ENCODE measurements at regions not wholly inside any gene's neighbourhood (a gene's known extent, or its start where the extent isn't known, plus 50 kb on each side); places are given as distances from the start of the nearest gene placed in this dataset.

DNA sequence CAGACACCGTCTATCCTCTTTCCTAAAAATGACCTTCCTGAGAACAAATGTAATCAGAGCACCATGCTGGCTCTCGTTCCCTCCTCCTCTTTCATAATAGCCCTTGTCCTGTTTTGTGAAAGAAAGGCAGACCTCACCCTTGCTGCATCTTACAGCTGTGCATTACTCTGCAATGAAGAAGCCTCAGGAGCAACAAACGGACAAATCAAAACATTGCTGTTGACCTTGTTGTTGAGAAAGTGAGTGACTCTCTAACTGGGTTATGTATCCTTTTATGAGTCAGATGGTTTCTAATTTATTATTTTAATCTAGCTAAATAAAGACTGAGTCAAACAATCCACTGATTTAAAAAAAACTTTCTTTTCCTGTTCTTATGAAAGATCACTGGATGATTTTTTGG lies 180.9 kb downstream of the RPS29 start:
- Mint-ChIP-seq H3K9me3 (no peaks in the 10 kb centered on the region), H3K27ac (no peak overlapping the region), H3K4me3 (no peak overlapping the region), H3K4me1 (no peaks in the 10 kb centered on the region), H3K36me3 (no peaks in the 10 kb centered on the region), H3K27me3 (peaks cover 15% of the 10 kb centered on the region)
- DNase-seq (no peak), ATAC-seq (ENCODE audit: low read depth) (no peak)
- POLR2A ChIA-PET = no interaction called here

DNA sequence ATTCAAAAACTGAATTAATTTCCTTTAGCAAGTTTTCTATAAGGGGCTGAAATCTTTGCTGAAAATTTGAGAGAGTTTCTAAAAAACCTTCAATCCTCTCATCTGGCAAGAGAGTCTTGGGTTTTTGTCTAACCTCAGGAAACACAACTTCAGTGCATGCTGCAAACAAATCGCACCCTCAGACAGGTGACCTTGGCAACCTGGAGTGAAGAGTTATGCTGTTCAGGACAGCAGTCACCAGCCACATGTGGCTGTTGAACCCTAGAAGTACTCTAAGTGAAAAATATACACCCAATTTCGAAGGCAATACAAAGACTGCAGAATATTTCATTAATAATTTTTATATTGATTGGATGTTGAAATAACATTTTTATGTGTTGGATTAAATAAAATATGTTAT lies 184.8 kb downstream of the RPS29 start:
- Mint-ChIP-seq H3K4me1 (no peaks in the 10 kb centered on the region), H3K4me3 (no peak overlapping the region), H3K27ac (no peak overlapping the region), H3K27me3 (peaks cover 12% of the 10 kb centered on the region), H3K36me3 (no peaks in the 10 kb centered on the region), H3K9me3 (no peaks in the 10 kb centered on the region)
- ATAC-seq (ENCODE audit: low read depth) = no peak
- POLR2A ChIA-PET = no interaction called here
- DNase-seq = no peak

DNA sequence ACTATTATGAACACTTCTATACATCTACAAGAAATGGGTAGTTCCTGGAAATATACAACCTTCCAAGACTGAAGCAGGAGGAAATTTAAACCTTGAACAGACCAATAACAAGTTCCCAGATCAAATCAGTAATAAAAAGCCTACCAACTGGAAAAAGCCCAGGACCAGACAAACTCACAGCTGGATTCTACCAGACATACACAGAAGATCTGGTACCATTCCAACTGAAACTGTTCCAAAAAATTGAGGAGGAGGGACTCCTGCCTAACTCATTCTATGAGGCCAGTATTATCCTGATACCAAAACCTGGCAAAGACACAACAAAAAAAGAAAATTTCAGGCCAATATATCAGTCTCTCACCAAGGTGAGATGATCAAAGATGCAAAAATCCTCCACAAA lies 189.4 kb downstream of the RPS29 start:
- Mint-ChIP-seq H3K4me3 (no peak overlapping the region), H3K9me3 (no peaks in the 10 kb centered on the region), H3K4me1 (no peaks in the 10 kb centered on the region), H3K27ac (no peak overlapping the region), H3K36me3 (no peaks in the 10 kb centered on the region), H3K27me3 (no peaks in the 10 kb centered on the region)
- DNase-seq (no peak), ATAC-seq (ENCODE audit: low read depth) (no peak)
- POLR2A ChIA-PET = no interaction called here

DNA sequence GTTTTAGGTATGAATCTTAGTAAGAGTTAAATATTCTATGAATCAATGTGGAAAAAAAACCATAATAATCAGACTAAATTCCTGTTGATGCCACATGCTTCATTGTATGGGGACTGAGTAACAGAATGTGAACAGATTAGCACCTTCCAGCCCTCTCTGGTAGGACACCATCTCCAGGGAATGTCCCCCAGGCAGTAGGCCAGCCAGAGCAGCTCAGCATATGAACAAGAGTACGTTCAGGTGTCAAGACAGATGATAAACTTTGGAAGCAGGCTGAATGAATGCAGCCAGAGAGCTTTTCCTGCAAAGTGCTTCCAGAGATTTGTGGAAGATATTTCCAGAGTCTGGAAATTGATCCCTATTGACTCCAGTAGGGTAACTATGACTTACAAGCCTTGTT lies 204.4 kb downstream of the RPS29 start:
- Mint-ChIP-seq H3K27ac (no peak overlapping the region), H3K27me3 (peaks cover 3% of the 10 kb centered on the region), H3K4me1 (no peaks in the 10 kb centered on the region), H3K4me3 (no peak overlapping the region), H3K9me3 (no peaks in the 10 kb centered on the region), H3K36me3 (no peaks in the 10 kb centered on the region)
- POLR2A ChIA-PET = no interaction called here
- DNase-seq = no peak
- no peak for ATAC-seq (ENCODE audit: low read depth)

DNA sequence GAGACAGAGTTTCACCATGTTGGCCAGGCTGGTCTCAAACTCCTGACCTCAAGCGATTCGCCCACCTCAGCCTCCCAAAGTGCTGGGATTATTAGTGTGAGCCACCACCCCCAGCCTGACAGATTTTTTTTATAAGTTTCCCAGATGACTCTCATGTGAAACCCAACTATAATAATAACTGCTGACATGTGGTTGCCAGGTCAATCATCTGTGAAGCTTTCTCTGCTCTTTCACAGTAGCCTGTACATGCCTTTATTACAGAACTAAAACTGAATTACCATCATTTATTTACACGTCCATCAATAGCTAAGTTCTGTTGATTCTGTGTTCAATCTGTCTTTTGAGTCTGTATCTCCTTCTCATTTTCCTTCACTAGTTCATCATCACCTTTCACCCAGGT lies 218.5 kb downstream of the RPS29 start:
- Mint-ChIP-seq H3K4me1 (no peaks in the 10 kb centered on the region), H3K36me3 (no peaks in the 10 kb centered on the region), H3K27me3 (no peaks in the 10 kb centered on the region), H3K9me3 (no peaks in the 10 kb centered on the region), H3K4me3 (no peak overlapping the region), H3K27ac (no peak overlapping the region)
- no peak for ATAC-seq (ENCODE audit: low read depth)
- no peak for DNase-seq
- POLR2A ChIA-PET = no interaction called here

DNA sequence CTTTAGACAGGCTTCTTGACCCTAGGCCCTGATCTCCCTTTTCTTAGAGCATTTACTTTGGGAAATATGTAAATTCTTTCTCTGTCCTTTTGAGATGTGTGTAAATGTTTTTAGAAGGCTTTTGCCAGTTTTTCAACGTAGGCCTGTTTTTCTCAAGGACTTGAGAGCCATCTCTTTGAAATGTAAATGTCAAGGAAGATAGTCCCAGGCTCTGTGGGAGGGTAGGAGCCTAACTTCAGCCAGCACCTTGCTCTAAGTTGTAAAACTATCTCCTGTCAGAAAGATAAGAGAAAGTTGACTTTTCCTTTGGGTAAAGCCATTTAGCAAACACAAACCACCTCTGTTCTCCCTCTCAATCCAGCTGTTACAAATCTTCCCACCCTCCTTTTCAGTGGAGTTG lies 219.8 kb downstream of the RPS29 start:
- POLR2A ChIA-PET = no interaction called here
- ATAC-seq (ENCODE audit: low read depth) = no peak

DNA sequence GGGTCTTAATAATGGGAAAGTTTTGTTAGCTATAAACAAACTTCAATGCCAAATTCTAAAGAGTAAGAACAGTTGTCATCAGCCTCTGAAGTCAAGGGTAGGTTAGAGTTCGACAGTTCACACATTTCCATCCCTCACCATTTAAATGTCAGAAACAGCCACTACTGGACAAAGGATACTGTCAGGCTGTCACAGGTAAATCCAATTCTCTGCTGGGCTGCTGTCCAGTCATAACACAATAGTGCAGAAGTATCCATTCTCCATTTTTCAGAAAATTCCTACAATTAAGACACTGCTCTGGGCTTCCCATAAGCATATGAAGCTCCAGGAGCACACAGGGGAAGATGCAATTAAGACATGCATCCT lies 221.4 kb downstream of the RPS29 start:
- Mint-ChIP-seq H3K36me3 (no peaks in the 10 kb centered on the region), H3K27ac (no peak overlapping the region), H3K27me3 (no peaks in the 10 kb centered on the region), H3K9me3 (peaks cover 5% of the 10 kb centered on the region), H3K4me1 (no peaks in the 10 kb centered on the region), H3K4me3 (no peak overlapping the region)
- POLR2A ChIA-PET = no interaction called here
- DNase-seq (no peak), ATAC-seq (ENCODE audit: low read depth) (no peak)

More for the DNA sequence above, 219.8 kb downstream of the RPS29 start:
- DNase-seq = no peak
- Mint-ChIP-seq H3K27ac (no peak overlapping the region), H3K4me1 (no peaks in the 10 kb centered on the region), H3K36me3 (no peaks in the 10 kb centered on the region), H3K9me3 (no peaks in the 10 kb centered on the region), H3K27me3 (no peaks in the 10 kb centered on the region), H3K4me3 (no peak overlapping the region)

DNA sequence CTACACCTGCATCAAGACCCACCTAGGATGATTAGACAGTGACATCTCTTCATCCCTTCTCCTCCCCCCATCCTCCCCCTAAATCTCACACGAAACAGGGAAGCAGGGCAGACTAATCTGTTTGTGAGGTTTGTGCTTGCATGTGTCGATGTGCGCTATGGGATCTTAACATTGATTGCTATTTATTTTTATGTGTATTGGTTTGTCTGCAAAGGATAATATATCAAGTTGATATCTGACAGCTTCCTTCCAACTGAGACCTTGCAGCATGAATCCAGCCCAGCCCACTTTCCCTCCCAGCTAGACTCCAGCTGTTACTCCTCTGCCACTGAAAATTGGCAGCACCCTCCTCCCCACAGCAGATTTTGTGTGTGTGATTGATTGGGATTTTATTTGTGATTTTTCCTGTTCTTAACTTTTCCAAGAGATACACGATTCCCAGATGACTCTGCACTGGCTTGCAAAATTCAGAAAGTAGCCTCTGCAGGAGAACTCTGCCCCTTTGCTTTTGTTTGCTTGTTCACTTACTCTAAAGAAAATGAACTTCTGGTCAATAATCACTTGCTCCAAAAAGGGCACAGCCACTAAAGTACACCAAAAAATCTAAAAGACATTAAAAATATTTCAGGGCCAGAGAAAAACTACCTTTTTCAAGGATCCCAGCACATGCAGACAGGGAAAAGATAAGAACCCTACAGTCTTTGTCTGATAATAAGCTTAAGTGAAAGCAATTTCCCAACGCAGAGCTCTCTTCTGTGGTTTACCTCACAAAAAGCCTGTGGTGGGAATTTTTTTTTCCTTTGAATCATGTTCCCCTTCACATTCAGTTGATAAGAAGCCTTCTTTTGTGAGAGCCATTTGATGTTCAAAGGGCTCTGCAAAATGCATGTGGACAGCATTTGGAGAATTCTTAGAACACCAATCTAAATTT lies 222.1 kb downstream of the RPS29 start:
- H3K4me1 Mint-ChIP-seq = no peaks in the 10 kb centered on the region

DNA sequence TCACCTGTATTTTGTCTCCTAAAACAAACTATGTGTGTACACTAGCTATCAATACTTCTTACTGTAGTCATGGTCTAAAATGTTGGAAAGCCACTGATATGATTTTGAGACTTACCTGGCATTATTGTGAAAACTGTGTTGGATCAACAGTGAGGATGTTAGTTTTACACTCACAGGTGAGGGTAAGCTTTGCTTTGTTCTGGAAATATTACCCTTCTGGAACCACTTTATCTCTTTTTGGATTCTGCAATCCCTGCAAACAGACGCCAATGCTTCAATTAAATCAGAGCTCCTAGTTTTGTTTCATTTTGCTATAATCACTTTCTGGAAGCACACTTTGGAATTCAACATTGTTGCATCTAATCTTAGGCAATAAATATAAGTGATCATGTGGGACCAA lies 223.3 kb downstream of the RPS29 start:
- no peak for ATAC-seq (ENCODE audit: low read depth)
- DNase-seq = no peak
- Mint-ChIP-seq H3K27me3 (no peaks in the 10 kb centered on the region), H3K9me3 (peaks cover 8% of the 10 kb centered on the region), H3K36me3 (no peaks in the 10 kb centered on the region), H3K27ac (no peak overlapping the region), H3K4me3 (no peak overlapping the region), H3K4me1 (no peaks in the 10 kb centered on the region)
- POLR2A ChIA-PET = no interaction called here

More for the DNA sequence above, 222.1 kb downstream of the RPS29 start:
- H3K27ac Mint-ChIP-seq = no peak overlapping the region
- peaks cover 8% of the 10 kb centered on the region for H3K9me3 Mint-ChIP-seq
- H3K4me3 Mint-ChIP-seq = no peak overlapping the region
- no peaks in the 10 kb centered on the region for H3K27me3 Mint-ChIP-seq
- ATAC-seq (ENCODE audit: low read depth) = no peak
- DNase-seq = no peak
- POLR2A ChIA-PET = no interaction called here
- no peaks in the 10 kb centered on the region for H3K36me3 Mint-ChIP-seq

DNA sequence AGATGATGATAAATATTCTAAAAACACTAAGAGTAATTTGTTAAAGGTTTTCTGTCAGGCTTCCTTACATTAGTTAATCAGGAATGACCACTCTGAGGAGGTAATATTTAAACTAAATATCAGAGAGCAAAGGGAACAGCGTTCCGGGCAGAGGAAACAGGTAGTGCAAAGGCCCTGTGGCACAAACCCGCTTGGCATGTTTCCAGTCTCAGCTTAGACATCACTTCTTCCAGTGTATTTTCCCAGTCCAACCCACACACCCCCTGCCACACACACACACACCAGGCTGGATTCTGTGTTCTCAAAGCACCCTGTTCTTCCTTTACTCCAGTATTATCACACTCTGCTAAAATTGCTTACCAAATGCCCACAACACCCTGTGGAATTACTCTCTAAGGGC lies 247.1 kb downstream of the RPS29 start:
- POLR2A ChIA-PET = no interaction called here
- H3K9me3 Mint-ChIP-seq = no peaks in the 10 kb centered on the region
- H3K27ac Mint-ChIP-seq = no peak overlapping the region
- peaks cover 3% of the 10 kb centered on the region for H3K4me1 Mint-ChIP-seq
- ATAC-seq (ENCODE audit: low read depth) (no peak), DNase-seq (no peak)
- H3K4me3 Mint-ChIP-seq = no peak overlapping the region
- H3K36me3 Mint-ChIP-seq = no peaks in the 10 kb centered on the region
- peaks cover under 1% of the 10 kb centered on the region for H3K27me3 Mint-ChIP-seq

DNA sequence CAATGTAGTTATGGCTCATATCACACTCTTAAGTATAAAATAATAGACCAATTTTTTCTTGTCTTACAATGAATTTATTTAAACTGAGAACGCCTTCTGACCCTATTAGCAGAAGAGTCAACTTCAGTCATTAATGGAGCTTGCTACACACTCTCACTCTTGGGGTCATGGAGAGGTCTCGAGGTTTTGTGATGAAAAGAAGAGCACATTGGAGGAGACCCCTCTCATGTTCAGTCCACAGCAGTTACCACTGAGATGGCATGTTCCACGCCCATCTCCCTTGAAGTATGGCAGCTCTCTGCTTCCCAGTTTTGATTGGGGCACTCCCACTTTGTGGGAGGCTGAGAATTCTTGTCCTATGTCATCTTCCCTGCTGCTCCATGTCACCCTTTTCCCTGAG lies 266.4 kb downstream of the RPS29 start:
- no peaks in the 10 kb centered on the region for H3K36me3 Mint-ChIP-seq
- POLR2A ChIA-PET = no interaction called here
- no peaks in the 10 kb centered on the region for H3K9me3 Mint-ChIP-seq
- no peak for DNase-seq
- ATAC-seq (ENCODE audit: low read depth) = no peak
- no peak overlapping the region for H3K4me3 Mint-ChIP-seq
- no peaks in the 10 kb centered on the region for H3K4me1 Mint-ChIP-seq
- no peak overlapping the region for H3K27ac Mint-ChIP-seq
- H3K27me3 Mint-ChIP-seq = no peaks in the 10 kb centered on the region

DNA sequence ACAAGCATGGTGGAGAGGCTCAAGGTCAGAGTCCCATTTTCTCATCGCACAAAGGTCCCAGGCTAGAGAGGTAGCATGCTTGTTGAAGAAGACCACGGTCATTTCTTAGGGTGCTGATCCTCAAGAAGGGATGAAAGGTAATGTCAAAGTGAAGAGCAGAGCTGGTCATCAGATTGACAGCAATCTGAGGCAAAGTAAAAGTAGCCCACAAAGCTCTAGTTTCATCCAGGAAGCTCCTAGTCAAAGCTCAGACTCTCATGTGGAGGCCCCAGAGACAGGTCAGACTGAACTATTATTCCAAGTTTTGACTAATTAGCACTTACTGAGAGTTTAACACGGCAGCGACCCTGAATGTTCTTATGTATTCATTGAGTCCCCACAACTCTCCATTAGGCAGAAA lies 270.6 kb downstream of the RPS29 start:
- no peak overlapping the region for H3K27ac Mint-ChIP-seq
- H3K9me3 Mint-ChIP-seq = no peaks in the 10 kb centered on the region
- H3K4me3 Mint-ChIP-seq = no peak overlapping the region
- H3K4me1 Mint-ChIP-seq = no peaks in the 10 kb centered on the region
- ATAC-seq (ENCODE audit: low read depth) (no peak), DNase-seq (no peak)
- no peaks in the 10 kb centered on the region for H3K27me3 Mint-ChIP-seq
- POLR2A ChIA-PET = no interaction called here
- H3K36me3 Mint-ChIP-seq = no peaks in the 10 kb centered on the region

DNA sequence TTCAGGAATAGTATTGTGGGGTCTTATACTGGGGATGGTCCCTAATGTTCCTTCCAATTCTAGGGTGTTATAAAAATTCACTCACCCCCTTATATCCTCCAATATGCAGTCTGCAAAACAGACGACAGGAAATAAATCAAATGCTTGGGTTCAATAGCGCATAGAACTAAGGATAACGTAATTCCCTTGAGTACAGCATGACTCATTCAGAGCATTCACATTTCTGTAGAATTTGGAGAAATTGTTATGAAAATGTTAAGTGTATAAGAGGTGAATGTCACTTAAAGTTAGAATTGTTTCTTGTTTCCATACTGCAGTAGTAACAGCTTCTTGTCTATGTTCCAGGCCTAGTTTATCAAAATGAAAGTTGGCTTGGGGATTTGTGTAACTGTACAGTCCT lies 271.4 kb downstream of the RPS29 start:
- no peak overlapping the region for H3K4me3 Mint-ChIP-seq
- H3K36me3 Mint-ChIP-seq = no peaks in the 10 kb centered on the region
- no peaks in the 10 kb centered on the region for H3K27me3 Mint-ChIP-seq
- no peak for ATAC-seq (ENCODE audit: low read depth)
- H3K4me1 Mint-ChIP-seq = no peaks in the 10 kb centered on the region
- POLR2A ChIA-PET = no interaction called here
- no peak for DNase-seq
- no peaks in the 10 kb centered on the region for H3K9me3 Mint-ChIP-seq
- no peak overlapping the region for H3K27ac Mint-ChIP-seq

DNA sequence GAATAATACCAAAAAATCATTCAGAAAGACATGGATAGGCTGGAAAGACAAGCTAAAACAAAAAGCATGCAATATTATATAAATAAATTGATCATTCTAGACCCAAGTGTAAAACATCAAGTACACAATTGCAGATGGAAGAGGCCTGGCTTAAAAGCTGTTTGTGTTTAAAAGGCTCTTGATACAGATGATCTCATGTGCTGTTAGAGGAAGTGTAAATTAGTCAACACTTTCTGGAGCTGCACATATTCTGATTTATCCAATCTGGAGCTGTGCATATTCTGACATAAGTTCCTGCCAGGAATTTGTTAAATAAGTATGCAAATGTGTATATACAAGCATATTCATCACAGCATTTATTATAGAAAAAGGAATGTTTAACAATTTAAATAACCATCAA lies 273.1 kb downstream of the RPS29 start:
- DNase-seq (no peak), ATAC-seq (ENCODE audit: low read depth) (no peak)
- Mint-ChIP-seq H3K27ac (no peak overlapping the region), H3K9me3 (no peaks in the 10 kb centered on the region), H3K4me1 (no peaks in the 10 kb centered on the region), H3K27me3 (no peaks in the 10 kb centered on the region), H3K4me3 (no peak overlapping the region), H3K36me3 (no peaks in the 10 kb centered on the region)
- POLR2A ChIA-PET = no interaction called here

DNA sequence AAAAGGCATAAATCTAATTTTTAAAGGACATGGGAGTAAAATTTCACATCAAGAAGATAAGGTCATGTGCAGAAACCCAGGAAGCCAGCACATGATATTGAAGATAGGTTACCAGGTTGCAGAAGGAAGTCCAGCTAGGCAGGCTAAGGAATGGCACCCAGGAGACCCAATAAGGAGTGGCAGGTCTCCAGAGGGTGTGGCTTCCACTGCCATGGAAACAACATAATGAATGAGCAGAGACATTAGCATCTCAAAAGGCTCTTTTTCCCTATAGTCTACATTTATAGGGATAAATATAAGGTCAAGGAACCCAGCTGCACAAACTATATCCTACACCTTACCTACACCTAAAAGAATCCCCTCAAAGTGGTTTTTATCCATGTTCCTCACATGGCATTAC lies 275.9 kb downstream of the RPS29 start:
- POLR2A ChIA-PET = no interaction called here
- no peaks in the 10 kb centered on the region for H3K36me3 Mint-ChIP-seq
- H3K27me3 Mint-ChIP-seq = no peaks in the 10 kb centered on the region
- no peak overlapping the region for H3K27ac Mint-ChIP-seq
- H3K4me3 Mint-ChIP-seq = no peak overlapping the region
- H3K9me3 Mint-ChIP-seq = no peaks in the 10 kb centered on the region
- ATAC-seq (ENCODE audit: low read depth) = no peak
- no peaks in the 10 kb centered on the region for H3K4me1 Mint-ChIP-seq
- no peak for DNase-seq

All from activated naive CD8-positive, alpha-beta T cell treated with anti-CD3 and anti-CD28 coated beads, Interleukin-2, amount 10 ng/mL, durations not matched to agents 7 days and 5 days (primary cell).